Lower lobe of right lung (tissue), 2 donors: ENCODE measurements at regions not wholly inside any gene's neighbourhood (a gene's known extent, or its start where the extent isn't known, plus 50 kb on each side); places are given as distances from the start of the nearest gene placed in this dataset.

Experiments
- ATAC-seq, 2 donors: fragments of 200-7000 bp; cut with Tn5 transposase; one replicate each; pipeline ENCODE4 v1.9.1; 2020 to 2022; ENCODE audit warnings: mild to moderate bottlenecking in 2 of 2, moderate library complexity in 2 of 2
- DNase-seq: peaks from one replicate; pipeline ENCODE4 v3.0.0-alpha.2; 2020
- H3K27ac ChIP-seq: fragments of 200-600 bp; one replicate; pipeline ENCODE4 v1.8.0; 2022
- H3K27me3 ChIP-seq: fragments of 200-600 bp; one replicate; pipeline ENCODE4 v1.8.0; 2022; ENCODE audit warnings: low read depth
- H3K36me3 ChIP-seq: fragments of 200-600 bp; one replicate; pipeline ENCODE4 v1.8.0; 2022; ENCODE audit warnings: mild to moderate bottlenecking
- H3K4me1 ChIP-seq: fragments of 200-600 bp; one replicate; pipeline ENCODE4 v1.8.0; 2022
- H3K4me3 ChIP-seq: fragments of 200-600 bp; one replicate; pipeline ENCODE4 v1.8.0; 2022; ENCODE audit warnings: mild to moderate bottlenecking
- H3K9me3 ChIP-seq: fragments of 200-600 bp; one replicate; pipeline ENCODE4 v1.8.0; 2022
- CTCF ChIP-seq: fragments of 200-600 bp; IDR thresholded peaks from one replicate; pipeline ENCODE4 v1.8.0; 2022; ENCODE audit warnings: antibody characterized with exemption, mild to moderate bottlenecking
- intact Hi-C: fragments of 100-400 bp; cut with DNase I; formaldehyde crosslinking; loops from one replicate; pipeline ENCODE4 v1.11.0; 2022
- donor health status: DM: no; HTN: yes; CAD: no; lungs with severe emphysema.

GRCh38 chr13:83815598-83815997 is 66.7 kb downstream of the SLITRK1 start:
- Histone ChIP-seq H3K27me3 (no peaks in the 10 kb centered on the region), H3K9me3 (no peaks in the 10 kb centered on the region), H3K4me1 (no peaks in the 10 kb centered on the region), H3K36me3 (no peaks in the 10 kb centered on the region), H3K4me3 (no peak overlapping the region), H3K27ac (no peak overlapping the region)
- intact Hi-C loops, result no loop called here
- no peak for ATAC-seq
- no peak for DNase-seq
- no peak for TF ChIP-seq CTCF

GRCh38 chr13:83810136-83810535 is 72.1 kb downstream of the SLITRK1 start:
- no peak overlapping the region for H3K4me3 ChIP-seq
- H3K27ac ChIP-seq, result no peak overlapping the region
- DNase-seq, result no peak
- no peaks in the 10 kb centered on the region for H3K27me3 ChIP-seq
- intact Hi-C loops, result no loop called here
- H3K36me3 ChIP-seq, result no peaks in the 10 kb centered on the region
- TF ChIP-seq CTCF, result no peak
- no peaks in the 10 kb centered on the region for H3K9me3 ChIP-seq
- no peak for ATAC-seq
- H3K4me1 ChIP-seq, result no peaks in the 10 kb centered on the region

DNA sequence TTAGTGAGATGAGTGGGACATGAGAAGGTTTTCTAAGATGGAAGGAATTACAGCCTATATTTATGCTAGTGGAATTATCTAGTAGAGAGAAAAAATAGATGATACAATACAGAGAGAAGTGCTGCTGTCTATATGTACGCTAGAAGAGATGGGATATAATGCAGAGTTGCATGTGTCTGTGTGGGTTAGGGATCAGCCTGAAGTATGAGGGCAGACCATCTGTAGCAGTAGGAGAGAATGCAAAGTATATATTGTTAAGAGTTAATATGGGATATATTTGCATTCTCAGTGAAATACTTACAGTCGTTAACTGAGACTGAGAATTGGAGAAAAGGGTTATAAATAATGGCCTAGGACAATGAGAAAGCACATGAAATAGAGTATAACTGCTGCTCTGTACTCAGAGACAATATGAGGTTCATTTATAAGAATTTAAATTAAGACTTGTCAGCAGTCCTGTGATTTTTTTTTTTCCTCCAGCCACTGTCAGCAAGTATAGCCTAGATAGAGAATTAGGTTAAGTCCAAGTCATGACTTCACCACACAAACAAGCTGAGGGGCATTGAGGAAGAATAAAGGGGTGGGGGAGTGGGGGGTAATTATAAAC is 77.8 kb downstream of the SLITRK1 start:
- Histone ChIP-seq H3K27ac (no peak overlapping the region), H3K9me3 (no peaks in the 10 kb centered on the region), H3K36me3 (no peaks in the 10 kb centered on the region), H3K4me3 (no peak overlapping the region), H3K27me3 (no peaks in the 10 kb centered on the region), H3K4me1 (no peaks in the 10 kb centered on the region)
- DNase-seq (no peak), ATAC-seq (no peak)
- TF ChIP-seq CTCF, result no peak
- intact Hi-C loops, result no loop called here

DNA sequence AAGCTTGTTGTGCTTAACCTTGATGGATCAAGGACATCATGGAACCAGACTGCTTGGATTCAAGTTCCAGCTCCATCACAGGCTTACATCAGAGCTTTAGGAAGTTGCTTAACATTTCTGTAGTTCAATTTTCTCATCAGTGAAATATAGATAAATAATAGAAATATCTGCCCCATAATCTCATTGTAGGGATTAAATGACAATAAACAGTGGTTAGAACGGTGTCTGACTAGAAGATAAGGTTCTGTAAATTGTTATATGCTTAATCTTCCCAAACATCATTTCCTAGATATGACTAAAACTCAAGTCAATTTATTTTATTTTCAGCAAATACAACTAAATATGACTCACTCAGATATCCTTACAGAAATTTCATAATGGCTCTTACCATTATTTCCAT is 83.5 kb downstream of the SLITRK1 start:
- Histone ChIP-seq H3K4me3 (no peak overlapping the region), H3K27me3 (no peaks in the 10 kb centered on the region), H3K4me1 (no peaks in the 10 kb centered on the region), H3K27ac (no peak overlapping the region), H3K9me3 (no peaks in the 10 kb centered on the region), H3K36me3 (no peaks in the 10 kb centered on the region)
- no peak for DNase-seq
- intact Hi-C loops, result no loop called here
- TF ChIP-seq CTCF, result no peak
- no peak for ATAC-seq

GRCh38 chr13:83796364-83796763 is 85.9 kb downstream of the SLITRK1 start:
- intact Hi-C loops, result no loop called here
- no peak overlapping the region for H3K4me3 ChIP-seq
- no peaks in the 10 kb centered on the region for H3K9me3 ChIP-seq
- H3K27me3 ChIP-seq, result no peaks in the 10 kb centered on the region
- H3K4me1 ChIP-seq, result no peaks in the 10 kb centered on the region
- ATAC-seq (no peak), DNase-seq (no peak)
- H3K36me3 ChIP-seq, result no peaks in the 10 kb centered on the region
- no peak overlapping the region for H3K27ac ChIP-seq
- no peak for TF ChIP-seq CTCF

DNA sequence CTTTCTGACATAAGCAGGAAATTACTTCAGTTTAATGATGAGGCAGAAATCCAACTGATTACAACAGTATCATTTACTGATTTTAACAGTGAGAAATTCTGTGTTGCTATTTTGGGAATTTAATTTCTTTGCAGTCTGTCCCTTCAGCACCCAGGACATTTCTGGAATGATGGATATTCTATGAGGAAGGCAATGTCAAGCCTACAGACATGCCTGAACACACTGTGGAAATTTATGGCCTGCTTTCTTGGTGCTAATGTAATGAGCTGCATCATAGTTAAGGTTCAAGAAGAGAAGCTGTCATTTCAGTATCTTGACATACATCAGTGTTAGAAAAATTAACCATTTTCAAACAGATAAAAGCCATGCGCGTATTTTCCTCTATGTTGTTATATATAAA is 87.7 kb downstream of the SLITRK1 start:
- H3K27ac ChIP-seq, result no peak overlapping the region
- intact Hi-C loops, result no loop called here
- TF ChIP-seq CTCF, result no peak
- DNase-seq, result no peak
- ATAC-seq, result no peak
- H3K9me3 ChIP-seq, result no peaks in the 10 kb centered on the region
- no peaks in the 10 kb centered on the region for H3K4me1 ChIP-seq
- H3K27me3 ChIP-seq, result no peaks in the 10 kb centered on the region
- H3K4me3 ChIP-seq, result no peak overlapping the region
- H3K36me3 ChIP-seq, result no peaks in the 10 kb centered on the region
